ENCODE measurements at regions not wholly inside any gene's neighbourhood (a gene's known extent, or its start where the extent isn't known, plus 50 kb on each side); places are given as distances from the start of the nearest gene placed in this dataset.

- DNase-seq (no peak), ATAC-seq (no peak)
- Histone ChIP-seq H3K4me3 (no peak overlapping the region), H3K36me3 (ENCODE audit: low read depth) (no peaks in the 10 kb centered on the region), H3K4me1 (ENCODE audit: low read depth) (no peaks in the 10 kb centered on the region), H3K9me3 (no peaks in the 10 kb centered on the region)
- intact Hi-C loops (cut with DNase I, micrococcal nuclease), result no loop called here
- TF ChIP-seq, protein P1, sequence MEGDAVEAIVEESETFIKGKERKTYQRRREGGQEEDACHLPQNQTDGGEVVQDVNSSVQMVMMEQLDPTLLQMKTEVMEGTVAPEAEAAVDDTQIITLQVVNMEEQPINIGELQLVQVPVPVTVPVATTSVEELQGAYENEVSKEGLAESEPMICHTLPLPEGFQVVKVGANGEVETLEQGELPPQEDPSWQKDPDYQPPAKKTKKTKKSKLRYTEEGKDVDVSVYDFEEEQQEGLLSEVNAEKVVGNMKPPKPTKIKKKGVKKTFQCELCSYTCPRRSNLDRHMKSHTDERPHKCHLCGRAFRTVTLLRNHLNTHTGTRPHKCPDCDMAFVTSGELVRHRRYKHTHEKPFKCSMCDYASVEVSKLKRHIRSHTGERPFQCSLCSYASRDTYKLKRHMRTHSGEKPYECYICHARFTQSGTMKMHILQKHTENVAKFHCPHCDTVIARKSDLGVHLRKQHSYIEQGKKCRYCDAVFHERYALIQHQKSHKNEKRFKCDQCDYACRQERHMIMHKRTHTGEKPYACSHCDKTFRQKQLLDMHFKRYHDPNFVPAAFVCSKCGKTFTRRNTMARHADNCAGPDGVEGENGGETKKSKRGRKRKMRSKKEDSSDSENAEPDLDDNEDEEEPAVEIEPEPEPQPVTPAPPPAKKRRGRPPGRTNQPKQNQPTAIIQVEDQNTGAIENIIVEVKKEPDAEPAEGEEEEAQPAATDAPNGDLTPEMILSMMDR (IDR thresholded peaks at IDR 0.05), result no peak
These were observed 86.5 kb downstream of the DHRS2 start for GRCh38 chr14:23722675-23723074.

DNA sequence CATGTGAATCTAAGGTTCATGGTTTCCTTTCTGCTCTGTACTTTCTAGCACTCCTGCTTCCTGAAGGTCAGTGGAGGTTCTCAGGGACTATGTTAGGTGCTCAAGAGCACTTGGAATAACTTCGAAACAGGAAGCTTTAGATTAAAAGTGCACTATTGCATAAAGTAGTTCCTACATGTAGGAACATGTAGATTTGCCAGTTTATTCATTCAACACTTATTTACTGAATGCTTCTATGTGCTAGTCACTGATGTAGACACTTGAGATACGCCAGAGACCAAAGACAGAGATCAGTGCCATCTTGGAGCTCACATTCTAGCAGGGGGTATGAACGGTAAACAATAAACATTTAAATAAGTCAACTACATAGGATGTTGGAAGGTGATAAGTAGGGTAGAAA, 87.7 kb downstream of the DHRS2 start:
- no peak for DNase-seq
- intact Hi-C loops (cut with DNase I, micrococcal nuclease), result no loop called here
- Histone ChIP-seq H3K9me3 (no peaks in the 10 kb centered on the region), H3K36me3 (ENCODE audit: low read depth) (no peaks in the 10 kb centered on the region), H3K4me3 (no peak overlapping the region), H3K4me1 (ENCODE audit: low read depth) (no peaks in the 10 kb centered on the region)
- ATAC-seq, result no peak
- TF ChIP-seq, protein P1 (IDR thresholded peaks at IDR 0.05), result no peak

DNA sequence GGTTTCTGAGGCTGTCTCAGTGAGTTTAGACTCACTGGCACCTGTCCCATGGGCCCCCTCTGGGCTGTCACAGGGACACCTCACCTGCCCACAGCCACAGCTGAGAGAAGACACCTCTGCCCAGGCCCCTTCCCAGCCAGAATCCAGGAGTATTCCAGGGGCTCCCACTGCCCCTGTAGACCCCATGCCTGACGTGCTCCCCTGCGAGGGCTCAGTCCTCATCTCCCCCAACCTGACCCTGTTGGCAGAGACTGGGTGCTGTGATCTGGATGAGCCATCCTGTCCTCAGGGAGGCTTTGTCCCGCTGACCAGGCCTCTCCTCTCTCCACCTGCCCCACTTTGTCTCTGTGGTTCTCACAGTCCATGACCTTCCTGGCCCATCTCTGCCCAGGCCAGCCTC, 89.4 kb downstream of the DHRS2 start:
- no peaks in the 10 kb centered on the region for H3K4me1 ChIP-seq (ENCODE audit: low read depth)
- DNase-seq (no peak), ATAC-seq (no peak)
- no peaks in the 10 kb centered on the region for H3K9me3 ChIP-seq
- TF ChIP-seq, protein P1 (IDR thresholded peaks at IDR 0.05), result no peak
- no peak overlapping the region for H3K4me3 ChIP-seq
- H3K36me3 ChIP-seq (ENCODE audit: low read depth), result no peaks in the 10 kb centered on the region
- intact Hi-C loops (cut with DNase I, micrococcal nuclease), result loop anchor here in 1 of 2 donors (5.0 kb wide), 1 partner anchor 187 kb away; no protein-coding TSS in a partner anchor

DNA sequence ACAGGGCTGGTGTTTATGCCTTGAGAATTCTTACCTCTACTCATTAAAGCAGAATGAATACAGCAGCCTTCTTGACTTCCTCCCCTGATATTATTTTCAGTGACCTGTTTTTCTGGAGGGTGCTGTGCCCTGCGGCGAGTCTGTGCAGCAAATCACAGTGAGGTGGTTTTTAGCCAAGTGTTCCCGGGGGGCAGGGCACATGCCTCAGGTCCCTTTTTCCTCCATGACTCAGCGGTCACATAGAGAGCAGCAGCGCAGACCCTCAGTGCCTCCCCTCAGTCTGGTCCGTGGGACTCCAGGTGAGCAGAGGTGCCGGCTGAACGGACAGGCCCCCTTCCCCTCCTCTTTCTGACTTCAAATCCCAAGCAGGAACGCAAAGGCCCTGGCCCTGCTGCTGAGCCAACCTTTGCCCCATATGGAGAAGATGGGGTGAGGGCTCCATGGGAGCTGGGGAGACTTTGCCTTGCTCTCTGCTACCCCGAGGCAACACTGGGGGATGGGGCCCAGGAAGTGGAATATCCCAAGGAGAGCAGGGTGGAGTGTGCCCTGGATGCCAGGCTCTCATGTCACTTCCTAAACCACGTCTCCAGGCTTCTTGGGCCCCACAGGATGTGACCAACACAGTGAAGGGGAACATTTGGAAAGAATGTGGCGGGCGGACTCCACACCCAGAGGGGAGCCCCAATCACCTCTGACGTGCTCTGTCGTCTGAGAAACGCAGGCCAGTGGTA, 90.0 kb downstream of the DHRS2 start:
- DNase-seq (no peak), ATAC-seq (no peak)
- no peaks in the 10 kb centered on the region for H3K4me1 ChIP-seq (ENCODE audit: low read depth)
- TF ChIP-seq, protein P1 (IDR thresholded peaks at IDR 0.05), result no peak
- intact Hi-C loops (cut with DNase I, micrococcal nuclease), result loop anchor here in 1 of 2 donors (5.0 kb wide), 1 partner anchor 186 kb away; no protein-coding TSS in a partner anchor
- no peak overlapping the region for H3K4me3 ChIP-seq
- no peaks in the 10 kb centered on the region for H3K9me3 ChIP-seq
- no peaks in the 10 kb centered on the region for H3K36me3 ChIP-seq (ENCODE audit: low read depth)

GRCh38 chr14:23727566-23728335, 91.6 kb downstream of the DHRS2 start:
- TF ChIP-seq, protein P1 (IDR thresholded peaks at IDR 0.05), result no peak
- DNase-seq (peak in 1 of 3 donors; percentile 14), ATAC-seq (peak; percentile 88)
- H3K9me3 ChIP-seq, result no peaks in the 10 kb centered on the region
- no peaks in the 10 kb centered on the region for H3K36me3 ChIP-seq (ENCODE audit: low read depth)
- H3K4me1 ChIP-seq (ENCODE audit: low read depth), result no peaks in the 10 kb centered on the region
- intact Hi-C loops (cut with DNase I, micrococcal nuclease), result loop anchor here in 1 of 2 donors (5.0 kb wide), 1 partner anchor 185 kb away; no protein-coding TSS in a partner anchor
- H3K4me3 ChIP-seq, result no peak overlapping the region
